MM.1S (cell line): ENCODE measurements at regions not wholly inside any gene's neighbourhood (a gene's known extent, or its start where the extent isn't known, plus 50 kb on each side); places are given as distances from the start of the nearest gene placed in this dataset.

Source experiments
- DNase-seq: peaks from one replicate; pipeline ENCODE4 v3.0.0-alpha.2; 2015
- H2AFZ ChIP-seq: fragments of 300-600 bp; sonication (generic); 2 replicates; pipeline ENCODE4 v1.6.0; 2016; ENCODE audit warnings: antibody characterized with exemption, low read length
- H3F3A ChIP-seq: fragments of 300-600 bp; sonication (generic); 2 replicates; pipeline ENCODE4 v1.6.1; 2016; ENCODE audit warnings: mild to moderate bottlenecking, antibody characterized with exemption, low read length, moderate library complexity, mixed read lengths; ENCODE audit not compliant: insufficient read depth
- H3K27ac ChIP-seq: fragments of 300-600 bp; sonication (generic); 2 replicates; pipeline ENCODE4 v1.5.1; 2016; ENCODE audit warnings: mild to moderate bottlenecking, low read length
- H3K27me3 ChIP-seq: fragments of 300-600 bp; sonication (generic); replicated peaks from 2 replicates; pipeline ENCODE4 v1.6.0; 2016; ENCODE audit warnings: low read length; ENCODE audit not compliant: insufficient read depth
- H3K36me3 ChIP-seq: fragments of 300-600 bp; sonication (generic); replicated peaks from 2 replicates; pipeline ENCODE4 v1.6.1; 2016; ENCODE audit warnings: mild to moderate bottlenecking, low read length, mixed read lengths; ENCODE audit not compliant: insufficient read depth
- H3K4me1 ChIP-seq: fragments of 300-600 bp; sonication (generic); 2 replicates; pipeline ENCODE4 v1.6.1; 2016; ENCODE audit warnings: low read length, mixed read lengths
- H3K4me2 ChIP-seq: fragments of 300-600 bp; sonication (generic); 2 replicates; pipeline ENCODE4 v1.6.0; 2016; ENCODE audit warnings: low read depth, low read length
- H3K4me3 ChIP-seq: fragments of 300-600 bp; sonication (generic); 2 replicates; pipeline ENCODE4 v1.5.1; 2016; ENCODE audit warnings: low read length, mixed read lengths
- H3K79me2 ChIP-seq: fragments of 300-600 bp; sonication (generic); 2 replicates; pipeline ENCODE4 v1.6.1; 2016; ENCODE audit warnings: mixed run types, low read length, mixed read lengths
- H3K9ac ChIP-seq: fragments of 300-600 bp; sonication (generic); 2 replicates; pipeline ENCODE4 v1.6.1; 2016; ENCODE audit warnings: low read length, mixed read lengths
- H3K9me2 ChIP-seq: fragments of 300-600 bp; sonication (generic); replicated peaks from 2 replicates; pipeline ENCODE4 v1.6.1; 2016; ENCODE audit warnings: mild to moderate bottlenecking, low read length, mixed read lengths; ENCODE audit not compliant: insufficient read depth
- H3K9me3 ChIP-seq: fragments of 300-600 bp; sonication (generic); replicated peaks from 2 replicates; pipeline ENCODE4 v1.6.1; 2016; ENCODE audit warnings: mild to moderate bottlenecking, low read length, mixed read lengths; ENCODE audit not compliant: insufficient read depth
- H4K20me1 ChIP-seq: fragments of 300-600 bp; sonication (generic); 2 replicates; pipeline ENCODE4 v1.6.1; 2016; ENCODE audit warnings: mild to moderate bottlenecking, low read length, moderate library complexity, mixed read lengths; ENCODE audit not compliant: insufficient read depth
- EZH2 ChIP-seq: fragments of 300-600 bp; sonication (generic); optimal IDR thresholded peaks from 2 replicates; pipeline ENCODE3; 2017; ENCODE audit warnings: low read depth, mild to moderate bottlenecking, antibody characterized with exemption, low read length, mixed read lengths
- EZH2phosphoT487 ChIP-seq: fragments of 300-600 bp; sonication (generic); IDR thresholded peaks from 2 replicates; pipeline ENCODE4 v1.6.1; 2018; ENCODE audit warnings: antibody characterized with exemption, low read length
- TF ChIP-seq, protein P1 (sequence below): fragments of 300-600 bp; sonication (generic); IDR thresholded peaks from 2 replicates; pipeline ENCODE4 v1.5.1; 2016; ENCODE audit warnings: antibody characterized with exemption, low read length, mixed read lengths

DNA sequence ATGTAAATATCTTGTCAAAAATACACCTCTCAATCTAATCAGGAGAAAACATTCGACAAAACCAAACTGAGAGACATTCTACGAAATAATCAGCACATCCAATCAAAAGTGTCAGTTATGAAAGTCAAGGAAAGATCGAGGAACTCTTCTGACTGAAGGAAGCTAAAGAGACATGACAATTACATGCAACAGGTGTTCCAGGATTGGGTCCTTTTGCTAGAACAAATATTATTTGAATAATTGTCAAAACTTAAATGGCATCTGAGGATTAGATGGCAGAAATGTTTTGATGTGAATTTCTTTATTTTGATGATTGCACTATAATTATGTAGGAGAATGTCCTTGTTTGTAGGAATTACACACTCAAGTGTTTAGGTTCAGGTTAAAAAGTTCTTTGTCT, 124.1 kb upstream of the HES1 start:
- Histone ChIP-seq H3K79me2 (no peaks in the 10 kb centered on the region), H2AFZ (no peak overlapping the region), H3K9me2 (no peaks in the 10 kb centered on the region), H3K27me3 (no peaks in the 10 kb centered on the region), H3F3A (no peaks in the 10 kb centered on the region), H3K36me3 (no peaks in the 10 kb centered on the region), H3K27ac (no peak overlapping the region), H3K4me2 (no peak overlapping the region), H3K9ac (no peak overlapping the region), H3K4me1 (0 out of 2 replicates have a peak, but pooled peaks cover 4% of the 10 kb centered on the region), H3K4me3 (no peak overlapping the region), H3K9me3 (no peaks in the 10 kb centered on the region), H4K20me1 (no peaks in the 10 kb centered on the region)
- TF ChIP-seq EZH2 = no peak
- TF ChIP-seq, protein P1, sequence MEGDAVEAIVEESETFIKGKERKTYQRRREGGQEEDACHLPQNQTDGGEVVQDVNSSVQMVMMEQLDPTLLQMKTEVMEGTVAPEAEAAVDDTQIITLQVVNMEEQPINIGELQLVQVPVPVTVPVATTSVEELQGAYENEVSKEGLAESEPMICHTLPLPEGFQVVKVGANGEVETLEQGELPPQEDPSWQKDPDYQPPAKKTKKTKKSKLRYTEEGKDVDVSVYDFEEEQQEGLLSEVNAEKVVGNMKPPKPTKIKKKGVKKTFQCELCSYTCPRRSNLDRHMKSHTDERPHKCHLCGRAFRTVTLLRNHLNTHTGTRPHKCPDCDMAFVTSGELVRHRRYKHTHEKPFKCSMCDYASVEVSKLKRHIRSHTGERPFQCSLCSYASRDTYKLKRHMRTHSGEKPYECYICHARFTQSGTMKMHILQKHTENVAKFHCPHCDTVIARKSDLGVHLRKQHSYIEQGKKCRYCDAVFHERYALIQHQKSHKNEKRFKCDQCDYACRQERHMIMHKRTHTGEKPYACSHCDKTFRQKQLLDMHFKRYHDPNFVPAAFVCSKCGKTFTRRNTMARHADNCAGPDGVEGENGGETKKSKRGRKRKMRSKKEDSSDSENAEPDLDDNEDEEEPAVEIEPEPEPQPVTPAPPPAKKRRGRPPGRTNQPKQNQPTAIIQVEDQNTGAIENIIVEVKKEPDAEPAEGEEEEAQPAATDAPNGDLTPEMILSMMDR = no peak
- no peak for TF ChIP-seq EZH2phosphoT487
- DNase-seq = no peak

DNA sequence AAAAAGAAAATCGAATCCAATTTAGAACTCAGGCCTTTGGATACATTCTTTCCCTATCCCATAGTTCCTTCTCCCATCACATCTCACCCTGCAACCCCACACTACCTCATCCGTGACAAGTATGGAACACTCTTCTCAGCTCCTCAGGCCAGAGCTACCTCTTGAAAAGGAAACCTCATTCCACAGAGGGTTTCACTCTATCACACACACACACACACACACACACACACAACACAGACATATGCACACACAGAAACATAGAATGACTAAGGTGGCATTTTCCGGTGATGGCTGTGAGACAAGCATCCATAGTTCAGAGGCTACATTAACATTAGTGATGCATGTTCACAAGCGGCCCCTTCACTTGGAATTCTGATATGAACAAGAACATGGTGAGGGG, 122.0 kb upstream of the HES1 start:
- no peak overlapping the region for H3K27ac ChIP-seq
- no peaks in the 10 kb centered on the region for H3K36me3 ChIP-seq
- 0 out of 2 replicates have a peak, but pooled peaks cover 4% of the 10 kb centered on the region for H3K4me1 ChIP-seq
- no peaks in the 10 kb centered on the region for H3K9me2 ChIP-seq
- DNase-seq = no peak
- H3F3A ChIP-seq = no peaks in the 10 kb centered on the region
- H4K20me1 ChIP-seq = no peaks in the 10 kb centered on the region
- H3K79me2 ChIP-seq = no peaks in the 10 kb centered on the region
- H2AFZ ChIP-seq = no peak overlapping the region
- TF ChIP-seq, protein P1 = no peak
- no peak for TF ChIP-seq EZH2
- no peaks in the 10 kb centered on the region for H3K27me3 ChIP-seq
- H3K9ac ChIP-seq = no peak overlapping the region
- H3K4me2 ChIP-seq = no peak overlapping the region
- no peaks in the 10 kb centered on the region for H3K9me3 ChIP-seq
- no peak overlapping the region for H3K4me3 ChIP-seq

DNA sequence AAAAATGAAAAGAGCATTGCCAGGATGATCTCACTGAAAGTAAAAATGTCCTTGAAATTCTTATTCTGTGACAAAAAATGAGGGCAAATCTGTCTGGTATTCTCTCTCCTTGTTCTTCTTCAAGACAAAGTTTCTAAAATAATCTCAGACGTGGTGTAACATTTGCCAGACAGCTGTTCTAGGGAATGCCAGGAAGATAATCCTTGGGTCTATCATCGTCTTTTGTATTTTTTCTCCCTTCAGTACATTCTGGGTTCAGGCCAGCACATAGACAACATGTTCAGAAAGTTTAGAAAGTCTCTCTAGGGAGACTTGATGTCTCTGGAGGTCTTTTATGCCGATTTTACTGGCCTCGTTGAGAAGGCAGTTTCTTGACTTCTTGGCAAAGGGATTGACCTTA, 121.2 kb upstream of the HES1 start:
- Histone ChIP-seq H3F3A (no peaks in the 10 kb centered on the region), H4K20me1 (no peaks in the 10 kb centered on the region), H3K4me3 (no peak overlapping the region), H3K79me2 (no peaks in the 10 kb centered on the region), H3K9me2 (no peaks in the 10 kb centered on the region), H3K36me3 (no peaks in the 10 kb centered on the region), H2AFZ (no peak overlapping the region), H3K9ac (no peak overlapping the region), H3K27ac (no peak overlapping the region), H3K4me2 (no peak overlapping the region), H3K27me3 (no peaks in the 10 kb centered on the region), H3K4me1 (0 out of 2 replicates have a peak, but pooled peaks cover 4% of the 10 kb centered on the region), H3K9me3 (no peaks in the 10 kb centered on the region)
- no peak for DNase-seq
- TF ChIP-seq, protein P1 = no peak
- TF ChIP-seq EZH2phosphoT487 (no peak), EZH2 (no peak)
